MM.1S (cell line): ENCODE measurements at regions not wholly inside any gene's neighbourhood (a gene's known extent, or its start where the extent isn't known, plus 50 kb on each side); places are given as distances from the start of the nearest gene placed in this dataset.

Source experiments
- CTCF ChIP-seq: fragments of 300-600 bp; sonication (generic); IDR thresholded peaks from 2 replicates; pipeline ENCODE4 v1.5.1; 2016; ENCODE audit warnings: antibody characterized with exemption, low read length, mixed read lengths
- EZH2 ChIP-seq: fragments of 300-600 bp; sonication (generic); optimal IDR thresholded peaks from 2 replicates; pipeline ENCODE3; 2017; ENCODE audit warnings: low read depth, mild to moderate bottlenecking, antibody characterized with exemption, low read length, mixed read lengths

GRCh38 chr3:22101811-22102210 is 350.8 kb upstream of the ZNF385D start:
- TF ChIP-seq EZH2 (no peak), CTCF (no peak)
